Right forelimb (tissue), 1 donor: ENCODE measurements at regions not wholly inside any gene's neighbourhood (a gene's known extent, or its start where the extent isn't known, plus 50 kb on each side); places are given as distances from the start of the nearest gene placed in this dataset.
"Not testable (repeated sequence)": the region's sequence is repeated elsewhere in the genome, so short reads cannot be mapped to it uniquely, and the experiment has no call there.

Source experiments
- DNase-seq: peaks from one replicate; pipeline ENCODE4 v3.0.0-alpha.2; 2018

DNA sequence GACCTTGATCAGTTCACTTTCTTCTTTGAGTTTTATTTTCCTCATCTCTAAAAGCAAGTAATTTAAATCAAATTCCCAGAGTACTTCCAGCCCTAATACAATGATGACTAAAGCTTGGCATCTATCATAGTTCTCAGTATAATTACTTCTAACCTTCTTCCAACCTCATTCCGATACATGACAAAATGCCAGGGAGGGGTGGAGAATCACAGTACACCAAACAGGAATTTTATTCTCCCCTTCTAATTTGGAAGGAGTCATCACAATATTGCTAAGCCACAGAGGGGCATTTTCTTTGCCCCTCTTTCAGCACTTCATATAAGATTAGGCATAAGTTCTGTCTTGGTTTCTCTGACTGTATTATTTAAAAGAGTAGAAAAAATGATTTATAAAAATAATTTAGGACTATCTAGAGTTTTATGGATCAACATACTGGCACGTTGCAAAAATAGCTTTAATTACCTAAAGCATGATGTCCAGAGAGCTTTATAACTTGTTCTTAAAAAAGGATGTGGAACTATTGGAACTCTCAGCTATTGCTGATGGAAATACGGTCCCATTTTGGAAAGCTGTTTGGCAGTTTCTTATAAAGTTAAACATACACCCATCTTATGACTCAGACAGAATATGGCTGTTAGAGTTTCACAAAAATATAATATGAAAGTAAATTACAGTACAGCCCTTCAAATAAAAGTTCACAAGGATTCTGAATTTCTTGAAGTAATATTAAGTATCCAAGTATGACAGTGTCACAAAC lies 86.9 kb upstream of the UBE2E2 start:
- no peak for DNase-seq

DNA sequence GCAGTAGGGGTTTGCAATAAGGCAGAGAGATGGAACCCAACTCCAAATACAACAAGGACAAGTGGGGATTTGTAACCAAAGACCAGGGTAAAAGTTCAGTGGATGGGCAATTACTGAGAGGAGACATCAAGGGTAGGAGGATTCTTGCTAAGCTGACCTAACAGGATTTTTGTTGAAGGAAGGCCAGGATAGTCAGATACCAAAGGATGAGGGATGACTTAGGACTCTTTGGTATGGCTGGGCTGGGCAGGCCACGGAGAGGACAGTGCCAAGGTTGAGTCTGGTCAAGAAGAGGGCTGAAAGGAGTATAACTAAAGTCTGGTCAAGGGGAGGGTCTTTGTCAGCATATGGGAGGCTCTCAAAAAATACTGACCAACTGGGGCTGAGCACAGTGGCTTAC lies 85.3 kb upstream of the UBE2E2 start:
- no peak for DNase-seq

DNA sequence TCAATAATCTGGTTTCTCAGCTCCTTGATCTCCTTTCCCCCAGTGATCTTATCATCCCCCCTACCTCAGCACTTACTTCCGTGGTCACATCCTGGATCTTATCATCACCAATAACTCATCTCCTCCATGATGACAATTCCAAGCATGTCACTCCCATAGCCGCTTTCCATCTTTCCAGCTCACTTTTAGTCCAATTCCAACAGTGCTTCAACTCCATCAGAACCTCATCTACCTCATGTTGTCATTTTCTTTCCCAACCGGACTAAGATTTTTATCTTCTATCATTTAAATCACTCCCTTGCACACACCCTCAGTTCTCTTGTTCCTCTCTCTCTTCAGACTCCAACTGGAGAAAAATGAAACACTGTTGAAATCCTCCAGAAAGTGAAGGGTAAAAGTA lies 75.9 kb upstream of the UBE2E2 start:
- no peak for DNase-seq

DNA sequence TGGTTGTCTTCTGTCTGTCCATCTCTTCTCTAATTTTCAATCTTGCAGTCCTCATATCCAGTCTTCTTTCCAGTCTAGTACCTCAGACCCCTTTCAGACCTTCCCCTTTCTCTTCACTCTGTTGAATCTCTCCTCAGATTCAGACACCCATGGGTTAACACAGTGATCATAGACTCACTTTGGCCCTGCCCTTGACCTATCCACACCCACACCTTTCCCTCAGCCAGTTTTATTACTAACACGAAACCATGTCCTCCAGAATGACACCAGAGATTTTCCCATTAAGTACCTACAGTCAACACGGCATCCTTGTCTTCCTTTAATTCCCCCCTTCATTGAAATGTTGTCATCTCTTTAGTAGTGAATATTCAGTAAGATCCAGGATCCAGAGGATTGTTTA lies 74.5 kb upstream of the UBE2E2 start:
- DNase-seq = no peak

DNA sequence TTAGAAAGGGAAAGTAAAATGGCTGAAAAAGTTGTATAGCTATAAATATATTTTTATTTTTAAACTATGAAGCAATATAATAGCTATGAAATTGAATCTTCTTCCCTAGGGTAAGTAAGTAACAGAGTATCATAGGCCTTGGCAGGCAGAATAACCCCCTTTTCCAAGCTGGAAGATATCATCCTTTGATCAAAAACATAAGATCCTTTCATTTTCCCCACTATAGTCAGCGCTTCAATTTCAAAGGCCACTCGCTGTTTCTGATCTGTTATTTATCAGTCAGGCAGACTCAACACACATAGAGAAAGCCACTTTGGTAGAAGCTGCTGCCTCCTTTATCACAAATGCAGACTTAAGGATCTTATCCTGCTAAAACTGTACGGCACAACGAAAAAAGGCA lies 74.0 kb upstream of the UBE2E2 start:
- no peak for DNase-seq

DNA sequence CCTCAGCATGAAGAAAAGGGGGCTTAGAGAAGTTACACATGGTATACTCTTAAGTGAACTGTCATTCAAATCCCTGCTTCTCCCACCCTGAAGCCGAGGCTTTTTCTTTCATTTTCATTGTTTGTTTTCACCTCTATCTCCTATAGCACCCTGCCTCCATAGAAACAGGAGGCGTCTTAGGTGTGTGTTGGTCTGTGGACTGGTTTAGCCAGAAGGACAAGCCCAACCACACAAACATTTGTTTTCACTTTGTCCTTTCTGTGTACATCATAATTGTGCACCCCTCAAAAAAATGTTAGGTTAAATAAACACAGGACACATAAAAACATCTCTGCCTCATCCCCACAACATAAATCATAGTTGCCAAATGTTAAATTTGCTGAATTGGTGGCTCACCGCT lies 73.3 kb upstream of the UBE2E2 start:
- DNase-seq = no peak

DNA sequence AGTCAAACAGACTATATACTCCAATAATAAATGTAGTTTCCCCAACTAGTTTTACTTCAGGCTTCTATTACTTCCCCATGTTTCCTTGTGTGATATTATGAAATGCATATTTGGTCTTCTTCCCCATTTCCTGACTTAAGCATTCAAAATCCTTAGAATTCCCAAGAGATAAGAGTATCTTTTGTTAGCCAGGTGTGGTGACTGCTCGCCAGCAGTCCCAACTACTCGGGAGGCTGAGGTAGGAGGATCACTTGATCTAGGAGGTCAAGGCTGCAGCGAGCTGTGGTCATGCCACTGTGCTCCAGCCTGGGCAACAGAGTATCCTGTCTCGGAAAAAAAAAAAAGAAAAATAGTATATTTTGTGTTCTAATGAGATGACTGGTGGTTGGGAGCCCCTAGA lies 72.7 kb upstream of the UBE2E2 start:
- DNase-seq = no peak

DNA sequence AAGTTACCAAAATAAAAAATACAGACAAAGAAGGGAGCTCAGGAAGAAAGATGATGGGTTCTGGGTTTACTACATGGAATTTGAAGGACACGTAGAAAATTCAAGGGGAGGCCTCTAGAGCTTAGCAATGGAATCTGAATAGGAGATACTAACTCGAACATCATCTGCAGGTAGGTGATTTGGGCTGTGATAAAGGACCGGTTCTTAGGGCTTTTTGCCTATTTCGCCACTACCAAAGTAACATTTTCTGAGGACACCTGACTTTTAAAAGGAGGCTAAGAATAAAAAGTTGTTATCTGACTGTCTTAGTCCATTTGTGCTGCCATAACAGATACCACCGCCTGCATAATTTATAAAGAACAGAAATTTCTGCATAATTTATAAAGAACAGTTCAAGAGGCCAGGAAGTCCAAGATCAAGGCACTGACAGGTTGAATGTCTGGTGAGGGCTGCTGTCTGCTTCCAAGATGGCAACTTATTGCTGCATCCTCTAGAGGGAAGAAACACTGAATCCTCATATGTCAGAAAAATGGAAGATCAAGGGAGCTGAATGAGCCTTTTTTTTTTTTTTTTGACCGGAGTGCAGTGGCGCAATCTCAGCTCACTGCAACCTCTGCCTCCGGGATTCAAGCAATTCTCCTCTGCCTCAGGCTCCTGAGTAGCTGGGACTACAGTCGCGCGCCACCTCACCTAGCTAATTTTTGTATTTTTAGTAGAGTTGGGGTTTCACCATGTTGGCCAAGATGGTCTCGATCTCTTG lies 67.9 kb upstream of the UBE2E2 start:
- DNase-seq = no peak

DNA sequence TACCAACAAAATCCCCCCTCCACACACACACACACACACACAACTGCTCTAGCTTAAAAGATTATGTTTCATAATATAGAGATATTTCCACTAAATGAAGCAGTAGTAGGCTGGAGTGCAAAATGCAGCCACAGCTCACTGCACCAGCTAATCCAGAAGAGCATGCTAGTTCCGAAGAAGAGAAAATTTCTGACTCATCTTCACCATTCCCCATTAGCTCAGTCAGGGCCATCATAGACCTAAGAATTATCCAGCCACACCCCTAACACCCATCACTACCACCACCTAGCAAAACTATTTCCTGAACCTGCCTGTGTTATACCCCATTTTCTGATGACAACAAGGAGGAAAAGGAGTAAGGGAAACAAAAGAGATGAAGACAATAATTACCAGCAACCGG lies 67.1 kb upstream of the UBE2E2 start:
- no peak for DNase-seq

DNA sequence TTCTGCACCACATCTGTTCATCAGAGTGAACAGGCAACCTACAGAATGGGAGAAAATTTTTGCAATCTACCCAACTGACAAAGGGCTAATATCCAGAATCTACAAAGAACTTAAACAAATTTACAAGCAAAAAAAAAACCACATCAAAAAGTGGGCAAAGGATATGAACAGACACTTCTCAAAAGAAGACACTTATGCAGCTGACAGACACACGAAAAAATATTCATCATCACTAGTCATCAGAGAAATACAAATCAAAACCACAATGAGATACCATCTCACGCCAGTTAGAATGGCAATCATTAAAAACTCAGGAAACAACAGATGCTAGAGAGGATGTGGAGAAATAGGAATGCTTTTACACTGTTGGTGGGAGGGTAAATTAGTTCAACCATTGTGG lies 59.1 kb upstream of the UBE2E2 start:
- DNase-seq = not testable (repeated sequence)

DNA sequence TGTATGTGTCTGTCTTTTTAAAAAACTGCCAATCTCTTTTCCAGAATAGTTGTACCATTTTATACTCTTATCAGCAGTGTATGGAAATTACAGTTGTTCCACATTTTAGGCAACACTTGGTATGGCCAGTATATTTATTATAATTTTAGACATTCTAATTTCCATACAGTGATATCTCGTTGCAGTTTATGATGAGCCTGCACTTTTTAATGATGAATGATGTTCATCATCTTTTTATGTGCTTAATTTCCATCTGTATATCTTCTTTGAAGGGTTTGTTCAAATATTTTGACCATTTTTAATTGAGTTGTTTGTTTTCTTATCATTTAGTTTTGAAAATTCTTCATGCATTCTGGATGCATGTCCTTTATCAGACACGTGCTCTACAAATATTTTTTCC lies 57.0 kb upstream of the UBE2E2 start:
- DNase-seq = no peak

DNA sequence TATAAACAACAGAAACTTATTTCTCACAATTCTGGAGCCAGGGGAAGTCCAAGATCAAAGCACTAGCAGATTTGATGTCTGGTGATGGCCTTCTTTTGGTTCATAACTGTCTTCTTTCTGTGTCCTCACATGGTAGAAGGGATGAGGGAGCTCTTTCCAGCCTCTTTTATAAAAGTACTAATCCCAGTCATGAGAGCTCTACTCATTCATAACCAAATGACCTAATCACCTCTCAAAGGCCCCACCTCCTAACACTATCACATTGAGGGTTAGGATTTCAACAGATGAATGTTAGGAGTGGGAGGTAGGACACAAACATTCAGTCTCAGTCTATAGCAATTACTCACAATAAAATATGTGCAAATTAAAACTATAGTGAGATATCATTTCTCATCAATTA lies 50.1 kb upstream of the UBE2E2 start:
- DNase-seq = no peak
